Pancreas (tissue), 10 donors: ENCODE measurements at regions not wholly inside any gene's neighbourhood (a gene's known extent, or its start where the extent isn't known, plus 50 kb on each side); places are given as distances from the start of the nearest gene placed in this dataset.
"Not testable (repeated sequence)": the region's sequence is repeated elsewhere in the genome, so short reads cannot be mapped to it uniquely, and the experiment has no call there.

Experiments
- ATAC-seq, 4 donors: fragments of 200-7000 bp; cut with Tn5 transposase; one replicate each; pipeline versions ENCODE4 v1.8.0 to v1.9.1; 2020; ENCODE audit warnings: mild to moderate bottlenecking in 4 of 4, moderate library complexity in 4 of 4
- DNase-seq, 6 donors: peaks; one replicate each; pipeline ENCODE4 v3.0.0-alpha.2; 2020
- FAIRE-seq: peaks from 2 replicates; lab custom pipeline; 2012; peaks lifted over from hg19 to GRCh38; lab: Jason Lieb, UNC
- H3K27ac ChIP-seq, 4 donors: fragments of 200-600 bp; sonication (generic); 1 replicate in 3 of 4; 2 replicates in 1 of 4; pipeline versions ENCODE4 v1.5.0 to v1.8.0; 2020
- H3K27me3 ChIP-seq, 4 donors: fragments of 200-600 bp; one replicate each; pipeline ENCODE4 v1.8.0; 2021
- H3K36me3 ChIP-seq, 3 donors: fragments of 200-600 bp; sonication (generic) in 1 of 3; one replicate each; pipeline versions ENCODE4 v1.5.0 to v1.8.0; 2020 to 2021
- H3K4me1 ChIP-seq, 3 donors: fragments of 200-600 bp; one replicate each; pipeline ENCODE4 v1.8.0; 2021
- H3K4me3 ChIP-seq, 4 donors: fragments of 200-600 bp; sonication (generic) in 2 of 4; one replicate each; pipeline versions ENCODE4 v1.5.0 to v1.8.0; 2020 to 2021
- H3K9me3 ChIP-seq, 4 donors: fragments of 200-600 bp; one replicate each; pipeline ENCODE4 v1.8.0; 2021
- CTCF ChIP-seq, 4 donors: fragments of 200-600 bp; sonication (generic) in 3 of 4; IDR thresholded peaks; one replicate each; pipeline versions ENCODE4 v1.5.0 to v1.8.0; 2021; ENCODE audit warnings: antibody characterized with exemption in 4 of 4
- WGBS, 2 donors: extraction: QIAGEN DNeasy Blood & Tissue Kit; methylation state at CpG; one replicate each; pipeline ENCODE4 v1.1.7; 2013; 5-methylcytosine and 5-hydroxymethylcytosine counted together
- intact Hi-C, 3 donors: fragments of 100-400 bp; cut with DNase I; formaldehyde crosslinking; loops; one replicate each; pipeline versions ENCODE4 v1.11.1 to v1.14.2; 2022
- donor health status: healthy with polysubstance abuse.
- donor health status: DM: no; HTN: no; CAD: no; lungs with moderate emphysema.
- donor health status: DM: no; HTN: no; CAD: no.
- donor health status: control.
- donor health status: control.
- donor health status: Bipolar disorder and iron deficiency.
- donor health status: DM: yes; HTN: yes; CAD: no.
- donor health status: DM: no; HTN: no; CAD: no.
- donor health status: DM: no; HTN: no; CAD: no.
- donor health status: DM: yes; HTN: yes; CAD: no.

GRCh38 chr6:58358452-58358851 lies 1041.0 kb downstream of the PRIM2 start:
- H3K36me3 ChIP-seq, H3K9me3 ChIP-seq, H3K4me1 ChIP-seq, intact Hi-C loops, ATAC-seq, H3K27me3 ChIP-seq, FAIRE-seq, H3K4me3 ChIP-seq, DNase-seq, H3K27ac ChIP-seq: not testable (repeated sequence)
- WGBS, 2 donors = 28 to 47% methylated on average over 1 of the region's 1 CpG

- H3K27me3 ChIP-seq, ATAC-seq, H3K27ac ChIP-seq, DNase-seq, FAIRE-seq, H3K4me1 ChIP-seq, intact Hi-C loops, H3K36me3 ChIP-seq, H3K9me3 ChIP-seq, H3K4me3 ChIP-seq: not testable (repeated sequence)
- 41 to 42% methylated on average over 3 of the region's 3 CpGs for WGBS, 2 donors
Observed at GRCh38 chr6:58365856-58366255, 1048.4 kb downstream of the PRIM2 start.

GRCh38 chr6:58406659-58407058 lies 1089.2 kb downstream of the PRIM2 start:
- H3K4me3 ChIP-seq, H3K4me1 ChIP-seq, intact Hi-C loops, DNase-seq, H3K36me3 ChIP-seq, FAIRE-seq, ATAC-seq, H3K27ac ChIP-seq, H3K9me3 ChIP-seq, H3K27me3 ChIP-seq: not testable (repeated sequence)
- WGBS, 2 donors = 42 to 66% methylated on average over 2 of the region's 2 CpGs

- H3K27ac ChIP-seq = no peak overlapping the region
- H3K4me3 ChIP-seq = no peak overlapping the region
- intact Hi-C loops = no loop called here
- H3K36me3 ChIP-seq = no peaks in the 10 kb centered on the region
- no peaks in the 10 kb centered on the region for H3K27me3 ChIP-seq
- no peak for DNase-seq
- H3K4me1 ChIP-seq = no peaks in the 10 kb centered on the region
- ATAC-seq = no peak
- peaks cover 0 to 6% (median 0%) of the 10 kb centered on the region in 4 donors for H3K9me3 ChIP-seq
- TF ChIP-seq CTCF (IDR thresholded peaks at IDR 0.05) = no peak
- no peak for FAIRE-seq
Observed at GRCh38 chr6:58419321-58419720, 1101.9 kb downstream of the PRIM2 start.
